HFF-Myc (cell line): ENCODE measurements at regions not wholly inside any gene's neighbourhood (a gene's known extent, or its start where the extent isn't known, plus 50 kb on each side); places are given as distances from the start of the nearest gene placed in this dataset.

ENCODE experiments used
- DNase-seq: peaks from one replicate; pipeline ENCODE4 v3.0.0-alpha.2; 2011; ENCODE audit warnings: low read depth; ENCODE audit errors: extremely low read depth
- H3K4me3 ChIP-seq: replicated peaks from 2 replicates; pipeline ENCODE4 v1.5.1; 2011; ENCODE audit warnings: low read depth, mild to moderate bottlenecking, control low read depth, low read length
- CTCF ChIP-seq: IDR thresholded peaks from 2 replicates; pipeline ENCODE4 v1.5.1; 2012; ENCODE audit warnings: mild to moderate bottlenecking, low read depth, low read length, control low read depth; ENCODE audit errors: missing control alignments

- TF ChIP-seq CTCF, result no peak
- no peak overlapping the region for H3K4me3 ChIP-seq
- DNase-seq, result no peak
Measured at GRCh38 chr14:89033756-89034155, 209.3 kb downstream of the TTC8 start.

GRCh38 chr14:89036371-89036770, 211.9 kb downstream of the TTC8 start:
- no peak for TF ChIP-seq CTCF
- DNase-seq, result no peak
- no peak overlapping the region for H3K4me3 ChIP-seq

- TF ChIP-seq CTCF, result no peak
- H3K4me3 ChIP-seq, result no peak overlapping the region
- DNase-seq, result no peak
Measured at GRCh38 chr14:89037065-89037464, 212.6 kb downstream of the TTC8 start.

GRCh38 chr14:89040080-89040459, 215.6 kb downstream of the TTC8 start:
- H3K4me3 ChIP-seq, result peak overlapping the region; percentile 42; the same call in 1 of the 2 replicates
- TF ChIP-seq CTCF, result no peak
- no peak for DNase-seq

GRCh38 chr14:89040460-89041256, 216.2 kb downstream of the TTC8 start:
- TF ChIP-seq CTCF, result peak; percentile 99
- DNase-seq, result no peak
- peak overlapping the region; percentile 42 for H3K4me3 ChIP-seq

- no peak for TF ChIP-seq CTCF
- peak overlapping the region; percentile 42; the same call in 1 of the 2 replicates for H3K4me3 ChIP-seq
- DNase-seq, result no peak
Measured at GRCh38 chr14:89041257-89041582, 216.8 kb downstream of the TTC8 start.

GRCh38 chr14:89042021-89042420, 217.6 kb downstream of the TTC8 start:
- no peak for DNase-seq
- H3K4me3 ChIP-seq, result no peak overlapping the region
- no peak for TF ChIP-seq CTCF
